B cell (primary cell): ENCODE measurements at regions not wholly inside any gene's neighbourhood (a gene's known extent, or its start where the extent isn't known, plus 50 kb on each side); places are given as distances from the start of the nearest gene placed in this dataset.

Experiments used
- ATAC-seq: fragments of 200-7000 bp; cut with Tn5 transposase; one replicate; pipeline ENCODE4 v1.10.0; 2021; ENCODE audit warnings: low read depth, mild to moderate bottlenecking, moderate number of reproducible peaks, moderate library complexity
- CTCF ChIA-PET: fragments of 350-600 bp; sonication (Branson Sonifier 250); formaldehyde crosslinking; loops from one replicate; lab custom pipeline; 2021; ENCODE audit warnings: antibody characterized with exemption, inconsistent platforms; lab: Charles Lee
- POLR2A ChIA-PET: fragments of 350-600 bp; sonication (Branson Sonifier 250); formaldehyde crosslinking; loops from one replicate; lab custom pipeline; 2021; ENCODE audit warnings: antibody characterized with exemption; lab: Charles Lee
- DNase-seq: peaks from one replicate; pipeline ENCODE4 v3.0.0; 2013
- H2AFZ ChIP-seq: 2 replicates; pipeline ENCODE4 v1.6.1; 2012; ENCODE audit warnings: mild to moderate bottlenecking, low read depth, low read length; ENCODE audit not compliant: insufficient read depth, poor library complexity, severe bottlenecking
- H3K27ac ChIP-seq, 2 donors: 1 replicate in 1 of 2; 2 replicates in 1 of 2; pipeline ENCODE4 v1.5.1; 2012 to 2013; ENCODE audit warnings: low read length in 2 of 2, mild to moderate bottlenecking in 2 of 2, moderate library complexity in 1 of 2
- H3K27me3 ChIP-seq, 4 experiments: fragments of 200-600 bp in 1 of 4; sonication (generic) in 1 of 4; replicated peaks in 1 of 4; 1 replicate in 2 of 4; 2 replicates in 2 of 4; pipeline versions ENCODE4 v1.6.1 to v1.7.0; 2013 to 2016; ENCODE audit warnings: low read length in 3 of 4, mild to moderate bottlenecking in 2 of 4, mixed read lengths in 1 of 4, moderate library complexity in 1 of 4; ENCODE audit not compliant: insufficient read depth in 4 of 4, control insufficient read depth in 3 of 4; ENCODE audit errors: control extremely low read depth in 1 of 4
- H3K36me3 ChIP-seq, 2 experiments: replicated peaks in 1 of 2; 1 replicate in 1 of 2; 2 replicates in 1 of 2; pipeline versions ENCODE4 v1.6.1 to v1.7.1; 2013; ENCODE audit warnings: low read length in 1 of 2; ENCODE audit not compliant: insufficient read depth in 2 of 2, control insufficient read depth in 1 of 2; ENCODE audit errors: control extremely low read depth in 1 of 2, extremely low read depth in 1 of 2
- H3K4me1 ChIP-seq, 2 donors: fragments of 200-600 bp in 1 of 2; sonication (generic) in 1 of 2; 1 replicate in 1 of 2; 2 replicates in 1 of 2; pipeline versions ENCODE4 v1.5.1 to v1.6.1; 2013 to 2017; ENCODE audit warnings: low read length in 2 of 2; ENCODE audit not compliant: control insufficient read depth in 2 of 2, insufficient read depth in 2 of 2
- H3K4me2 ChIP-seq: replicated peaks from 2 replicates; pipeline ENCODE3; 2012; ENCODE audit warnings: mild to moderate bottlenecking, low read depth, low read length; ENCODE audit not compliant: poor library complexity, severe bottlenecking
- H3K4me3 ChIP-seq, 5 experiments: fragments of 200-600 bp in 1 of 5; sonication (generic) in 1 of 5; 1 replicate in 3 of 5; 2 replicates in 2 of 5; pipeline versions ENCODE4 v1.5.1 to v1.7.0; 2011 to 2016; ENCODE audit warnings: low read length in 4 of 5, mild to moderate bottlenecking in 4 of 5, low read depth in 2 of 5, control low read depth in 1 of 5, moderate library complexity in 1 of 5; ENCODE audit not compliant: insufficient read depth in 1 of 5; ENCODE audit errors: control extremely low read depth in 1 of 5, extremely low read depth in 1 of 5
- H3K79me2 ChIP-seq: fragments of 200-600 bp; sonication (generic); one replicate; pipeline ENCODE4 v1.6.0; 2016; ENCODE audit warnings: low read length; ENCODE audit not compliant: control insufficient read depth, insufficient read depth
- H3K9ac ChIP-seq: fragments of 200-600 bp; sonication (generic); 2 replicates; pipeline ENCODE4 v1.6.1; 2017; ENCODE audit warnings: mild to moderate bottlenecking, low read length, moderate library complexity
- H3K9me3 ChIP-seq, 3 donors: one replicate each; pipeline versions ENCODE4 v1.6.1 to v1.7.1; 2013; ENCODE audit warnings: low read length in 2 of 3; ENCODE audit not compliant: control insufficient read depth in 2 of 3, insufficient read depth in 1 of 3; ENCODE audit errors: control extremely low read depth in 1 of 3
- H4K20me1 ChIP-seq: 2 replicates; pipeline ENCODE4 v1.6.0; 2012; ENCODE audit warnings: mild to moderate bottlenecking, low read length; ENCODE audit not compliant: insufficient read depth, control insufficient read depth, poor library complexity, severe bottlenecking
- H3K27ac Mint-ChIP-seq: one replicate; pipeline ENCODE4 v1.8.0; 2021; ENCODE audit warnings: mixed read lengths
- H3K27me3 Mint-ChIP-seq: one replicate; pipeline ENCODE4 v1.8.0; 2021; ENCODE audit warnings: mixed read lengths
- H3K4me1 Mint-ChIP-seq: one replicate; pipeline ENCODE4 v1.8.0; 2021; ENCODE audit warnings: mixed read lengths
- H3K4me3 Mint-ChIP-seq: one replicate; pipeline ENCODE4 v1.8.0; 2021; ENCODE audit warnings: mixed read lengths
- H3K9me3 Mint-ChIP-seq: one replicate; pipeline ENCODE4 v1.8.0; 2022; ENCODE audit warnings: mixed read lengths; ENCODE audit not compliant: insufficient read depth
- EZH2 ChIP-seq: IDR thresholded peaks from 2 replicates; pipeline ENCODE4 v1.6.1; 2012; ENCODE audit warnings: borderline replicate concordance, low read depth, mild to moderate bottlenecking, moderate library complexity, low read length; ENCODE audit not compliant: insufficient read depth, poor library complexity, severe bottlenecking
- WGBS: methylation state at CpG from one replicate; pipeline ENCODE4 v1.1.5; 2013; ENCODE audit warnings: missing lambda C conversion rate; ENCODE audit not compliant: insufficient coverage; 5-methylcytosine and 5-hydroxymethylcytosine counted together
- intact Hi-C: fragments of 100-400 bp; cut with micrococcal nuclease; formaldehyde crosslinking; loops from one replicate; pipeline ENCODE4 v1.10.0; 2022
- TF ChIP-seq, protein P1 (sequence below): fragments of 200-600 bp; IDR thresholded peaks from one replicate; pipeline ENCODE4 v1.8.0; 2022; ENCODE audit warnings: antibody characterized with exemption, mild to moderate bottlenecking

DNA sequence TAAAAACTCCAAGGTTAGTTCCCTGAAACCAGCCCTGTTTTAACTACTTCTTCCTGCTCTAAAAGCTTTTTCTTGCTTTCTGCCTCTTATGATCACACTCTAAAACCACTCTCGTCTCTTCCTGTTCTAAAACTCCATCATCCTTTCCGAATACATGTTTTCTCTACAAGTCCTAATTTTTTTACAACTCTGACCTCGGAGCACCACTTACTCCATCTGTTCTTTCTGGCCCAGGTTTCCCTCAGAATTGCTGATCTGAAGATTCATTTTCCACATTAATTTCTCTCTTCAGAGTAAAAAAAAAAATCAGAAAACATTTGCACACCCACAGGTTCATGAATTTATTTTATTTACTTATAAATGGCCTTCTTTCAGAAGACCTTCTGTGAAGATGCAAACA is 265.7 kb upstream of the CADM1 start:
- no peaks in the 10 kb centered on the region for H3K27me3 ChIP-seq
- H3K4me1 ChIP-seq: no peaks in the 10 kb centered on the region
- WGBS: 94% methylated on average over 3 of the region's 3 CpGs
- Mint-ChIP-seq H3K9me3 (no peaks in the 10 kb centered on the region), H3K4me1 (no peaks in the 10 kb centered on the region), H3K27ac (no peak overlapping the region), H3K4me3 (no peak overlapping the region), H3K27me3 (peaks cover 4% of the 10 kb centered on the region)
- ChIA-PET POLR2A (no interaction called here), CTCF (no interaction called here)
- H3K4me3 ChIP-seq: no peak overlapping the region
- H2AFZ ChIP-seq: no peak overlapping the region
- intact Hi-C loops: no loop called here
- H4K20me1 ChIP-seq: no peaks in the 10 kb centered on the region
- no peak overlapping the region for H3K9ac ChIP-seq
- ATAC-seq (no peak), DNase-seq (no peak)
- TF ChIP-seq EZH2: no peak
- TF ChIP-seq, protein P1, sequence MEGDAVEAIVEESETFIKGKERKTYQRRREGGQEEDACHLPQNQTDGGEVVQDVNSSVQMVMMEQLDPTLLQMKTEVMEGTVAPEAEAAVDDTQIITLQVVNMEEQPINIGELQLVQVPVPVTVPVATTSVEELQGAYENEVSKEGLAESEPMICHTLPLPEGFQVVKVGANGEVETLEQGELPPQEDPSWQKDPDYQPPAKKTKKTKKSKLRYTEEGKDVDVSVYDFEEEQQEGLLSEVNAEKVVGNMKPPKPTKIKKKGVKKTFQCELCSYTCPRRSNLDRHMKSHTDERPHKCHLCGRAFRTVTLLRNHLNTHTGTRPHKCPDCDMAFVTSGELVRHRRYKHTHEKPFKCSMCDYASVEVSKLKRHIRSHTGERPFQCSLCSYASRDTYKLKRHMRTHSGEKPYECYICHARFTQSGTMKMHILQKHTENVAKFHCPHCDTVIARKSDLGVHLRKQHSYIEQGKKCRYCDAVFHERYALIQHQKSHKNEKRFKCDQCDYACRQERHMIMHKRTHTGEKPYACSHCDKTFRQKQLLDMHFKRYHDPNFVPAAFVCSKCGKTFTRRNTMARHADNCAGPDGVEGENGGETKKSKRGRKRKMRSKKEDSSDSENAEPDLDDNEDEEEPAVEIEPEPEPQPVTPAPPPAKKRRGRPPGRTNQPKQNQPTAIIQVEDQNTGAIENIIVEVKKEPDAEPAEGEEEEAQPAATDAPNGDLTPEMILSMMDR: no peak
- H3K27ac ChIP-seq: no peak overlapping the region
- H3K9me3 ChIP-seq: no peaks in the 10 kb centered on the region
- H3K79me2 ChIP-seq: no peaks in the 10 kb centered on the region
- H3K36me3 ChIP-seq: no peaks in the 10 kb centered on the region
- H3K4me2 ChIP-seq: no peak overlapping the region

DNA sequence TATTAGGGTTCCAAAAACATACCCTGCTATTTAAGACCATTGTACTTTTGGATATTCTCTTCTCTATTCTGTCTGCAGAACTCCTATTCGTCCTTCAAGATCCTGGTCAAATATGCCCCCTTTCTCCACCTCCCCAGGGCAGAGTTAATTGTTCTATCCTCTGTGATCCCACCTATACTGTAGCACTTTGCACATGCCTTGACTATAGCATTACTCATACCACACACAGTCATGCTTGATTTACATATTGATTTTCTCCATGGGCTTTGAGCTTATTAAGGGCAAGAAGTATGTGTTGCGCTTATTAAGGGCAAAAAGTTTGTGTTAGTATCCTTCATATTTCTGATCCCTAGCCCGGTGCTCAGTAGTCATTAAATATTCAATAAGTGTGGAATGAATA is 263.7 kb upstream of the CADM1 start:
- Mint-ChIP-seq H3K27ac (no peak overlapping the region), H3K9me3 (no peaks in the 10 kb centered on the region), H3K27me3 (peaks cover 4% of the 10 kb centered on the region), H3K4me1 (no peaks in the 10 kb centered on the region), H3K4me3 (no peak overlapping the region)
- Histone ChIP-seq H3K9me3 (no peaks in the 10 kb centered on the region), H3K4me3 (no peak overlapping the region), H3K36me3 (no peaks in the 10 kb centered on the region), H3K79me2 (no peaks in the 10 kb centered on the region), H4K20me1 (no peaks in the 10 kb centered on the region), H3K27ac (no peak overlapping the region), H3K4me1 (no peaks in the 10 kb centered on the region), H3K9ac (no peak overlapping the region), H2AFZ (no peak overlapping the region), H3K27me3 (no peaks in the 10 kb centered on the region), H3K4me2 (no peak overlapping the region)
- intact Hi-C loops: no loop called here
- DNase-seq (no peak), ATAC-seq (no peak)
- ChIA-PET CTCF (no interaction called here), POLR2A (no interaction called here)
- no peak for TF ChIP-seq EZH2
- TF ChIP-seq, protein P1: no peak
- WGBS: 63% methylated on average over 1 of the region's 3 CpGs
